SU-DHL-6 (cell line): ENCODE measurements at regions not wholly inside any gene's neighbourhood (a gene's known extent, or its start where the extent isn't known, plus 50 kb on each side); places are given as distances from the start of the nearest gene placed in this dataset.

Source experiments
- H2AFZ ChIP-seq: fragments of 200-600 bp; sonication (generic); 2 replicates; pipeline ENCODE4 v1.6.1; 2014; ENCODE audit warnings: low read depth, mild to moderate bottlenecking, moderate library complexity, mixed read lengths, antibody characterized with exemption, low read length; ENCODE audit not compliant: severe bottlenecking
- H3F3A ChIP-seq: fragments of 200-600 bp; shearing (Covaris generic); 2 replicates; pipeline ENCODE4 v1.6.0; 2016; ENCODE audit warnings: antibody characterized with exemption, mild to moderate bottlenecking; ENCODE audit not compliant: insufficient read depth
- H3K27ac ChIP-seq: fragments of 200-600 bp; sonication (generic); 2 replicates; pipeline ENCODE4 v1.5.1; 2016; ENCODE audit warnings: low read depth, mild to moderate bottlenecking, low read length, moderate library complexity, mixed read lengths
- H3K27me3 ChIP-seq: fragments of 200-600 bp; sonication (generic), shearing (Covaris generic); 2 replicates; pipeline ENCODE4 v1.6.0; 2014; ENCODE audit warnings: mild to moderate bottlenecking, low read length
- H3K36me3 ChIP-seq: fragments of 200-600 bp; sonication (generic); 2 replicates; pipeline ENCODE4 v1.6.1; 2014; ENCODE audit warnings: mild to moderate bottlenecking, low read length, mixed read lengths
- H3K4me2 ChIP-seq: fragments of 300-600, 200-600 bp; shearing (Covaris generic), sonication (generic); 2 replicates; pipeline ENCODE4 v1.6.0; 2014; ENCODE audit warnings: low read length, low read depth, mild to moderate bottlenecking; ENCODE audit not compliant: poor library complexity, severe bottlenecking
- H3K4me3 ChIP-seq: fragments of 200-600 bp; sonication (generic); 2 replicates; pipeline ENCODE4 v1.5.1; 2014; ENCODE audit warnings: antibody characterized with exemption, low read length, mild to moderate bottlenecking, mixed read lengths; ENCODE audit not compliant: insufficient read depth, poor library complexity, severe bottlenecking
- H3K79me2 ChIP-seq: fragments of 200-600 bp; sonication (generic); 2 replicates; pipeline ENCODE4 v1.6.1; 2014; ENCODE audit warnings: mild to moderate bottlenecking, low read length, moderate library complexity; ENCODE audit not compliant: insufficient read depth
- H3K9ac ChIP-seq: fragments of 200-600 bp; sonication (generic); 2 replicates; pipeline ENCODE4 v1.7.0; 2014; ENCODE audit warnings: mild to moderate bottlenecking, low read length
- H3K9me2 ChIP-seq: fragments of 200-600 bp; sonication (generic); replicated peaks from 2 replicates; pipeline ENCODE4 v1.6.1; 2014; ENCODE audit warnings: low read length; ENCODE audit not compliant: insufficient read depth
- H3K9me3 ChIP-seq: fragments of 200-600 bp; sonication (generic); 2 replicates; pipeline ENCODE4 v1.6.1; 2014; ENCODE audit warnings: low read length, mixed read lengths; ENCODE audit not compliant: insufficient read depth
- H4K20me1 ChIP-seq: fragments of 200-600 bp; sonication (generic); 2 replicates; pipeline ENCODE4 v1.6.1; 2014; ENCODE audit warnings: low read depth, mild to moderate bottlenecking, antibody characterized with exemption, low read length, moderate library complexity, mixed read lengths
- EZH2phosphoT487 ChIP-seq: fragments of 200-600 bp; sonication (generic), shearing (Covaris generic); conservative IDR thresholded peaks from 2 replicates; pipeline ENCODE4 v1.6.1; 2018; ENCODE audit warnings: mild to moderate bottlenecking, antibody characterized with exemption, low read length, moderate library complexity, mixed read lengths
- TF ChIP-seq, protein P1 (sequence below): fragments of 200-600 bp; sonication (generic); IDR thresholded peaks from one replicate; pipeline ENCODE4 v1.5.1; 2017; ENCODE audit warnings: antibody characterized with exemption, mild to moderate bottlenecking, low read length, moderate library complexity; ENCODE audit not compliant: insufficient read depth, poor library complexity, severe bottlenecking

DNA sequence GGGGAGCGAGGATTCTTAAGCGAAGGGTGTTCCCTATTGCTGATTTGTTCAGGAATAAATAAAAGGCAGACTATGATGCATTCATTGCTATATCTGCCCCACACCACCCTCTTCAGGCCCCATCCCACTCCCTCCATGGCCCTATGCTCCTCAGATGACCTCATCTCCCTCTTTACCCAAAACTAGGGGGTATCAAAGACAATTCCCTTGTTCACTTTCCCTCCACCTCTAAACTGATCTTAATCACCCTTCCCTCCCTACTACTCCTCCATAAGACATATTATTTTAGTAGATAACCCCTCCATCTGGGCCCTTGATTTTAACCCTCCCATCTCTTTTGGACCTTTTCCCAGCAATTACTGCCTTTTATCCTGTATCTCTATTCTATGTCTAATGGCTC is 434.9 kb upstream of the RUNX1 start:
- H2AFZ ChIP-seq, result no peak overlapping the region
- H3K4me2 ChIP-seq, result no peak overlapping the region
- 0 out of 2 replicates have a peak, but pooled peaks cover 5% of the 10 kb centered on the region for H3K9me3 ChIP-seq
- H3K79me2 ChIP-seq, result no peaks in the 10 kb centered on the region
- H3K27ac ChIP-seq, result no peak overlapping the region
- H3K4me3 ChIP-seq, result no peak overlapping the region
- H3K9me2 ChIP-seq, result no peaks in the 10 kb centered on the region; the same call in 1 of the 2 replicates
- no peak overlapping the region for H3K9ac ChIP-seq
- 0 out of 2 replicates have a peak, but pooled peaks cover 3% of the 10 kb centered on the region for H3K36me3 ChIP-seq
- TF ChIP-seq, protein P1, sequence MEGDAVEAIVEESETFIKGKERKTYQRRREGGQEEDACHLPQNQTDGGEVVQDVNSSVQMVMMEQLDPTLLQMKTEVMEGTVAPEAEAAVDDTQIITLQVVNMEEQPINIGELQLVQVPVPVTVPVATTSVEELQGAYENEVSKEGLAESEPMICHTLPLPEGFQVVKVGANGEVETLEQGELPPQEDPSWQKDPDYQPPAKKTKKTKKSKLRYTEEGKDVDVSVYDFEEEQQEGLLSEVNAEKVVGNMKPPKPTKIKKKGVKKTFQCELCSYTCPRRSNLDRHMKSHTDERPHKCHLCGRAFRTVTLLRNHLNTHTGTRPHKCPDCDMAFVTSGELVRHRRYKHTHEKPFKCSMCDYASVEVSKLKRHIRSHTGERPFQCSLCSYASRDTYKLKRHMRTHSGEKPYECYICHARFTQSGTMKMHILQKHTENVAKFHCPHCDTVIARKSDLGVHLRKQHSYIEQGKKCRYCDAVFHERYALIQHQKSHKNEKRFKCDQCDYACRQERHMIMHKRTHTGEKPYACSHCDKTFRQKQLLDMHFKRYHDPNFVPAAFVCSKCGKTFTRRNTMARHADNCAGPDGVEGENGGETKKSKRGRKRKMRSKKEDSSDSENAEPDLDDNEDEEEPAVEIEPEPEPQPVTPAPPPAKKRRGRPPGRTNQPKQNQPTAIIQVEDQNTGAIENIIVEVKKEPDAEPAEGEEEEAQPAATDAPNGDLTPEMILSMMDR, result no peak
- TF ChIP-seq EZH2phosphoT487, result no peak
- H3F3A ChIP-seq, result no peaks in the 10 kb centered on the region
- 0 out of 2 replicates have a peak, but pooled peaks cover 4% of the 10 kb centered on the region for H3K27me3 ChIP-seq
- no peaks in the 10 kb centered on the region for H4K20me1 ChIP-seq

DNA sequence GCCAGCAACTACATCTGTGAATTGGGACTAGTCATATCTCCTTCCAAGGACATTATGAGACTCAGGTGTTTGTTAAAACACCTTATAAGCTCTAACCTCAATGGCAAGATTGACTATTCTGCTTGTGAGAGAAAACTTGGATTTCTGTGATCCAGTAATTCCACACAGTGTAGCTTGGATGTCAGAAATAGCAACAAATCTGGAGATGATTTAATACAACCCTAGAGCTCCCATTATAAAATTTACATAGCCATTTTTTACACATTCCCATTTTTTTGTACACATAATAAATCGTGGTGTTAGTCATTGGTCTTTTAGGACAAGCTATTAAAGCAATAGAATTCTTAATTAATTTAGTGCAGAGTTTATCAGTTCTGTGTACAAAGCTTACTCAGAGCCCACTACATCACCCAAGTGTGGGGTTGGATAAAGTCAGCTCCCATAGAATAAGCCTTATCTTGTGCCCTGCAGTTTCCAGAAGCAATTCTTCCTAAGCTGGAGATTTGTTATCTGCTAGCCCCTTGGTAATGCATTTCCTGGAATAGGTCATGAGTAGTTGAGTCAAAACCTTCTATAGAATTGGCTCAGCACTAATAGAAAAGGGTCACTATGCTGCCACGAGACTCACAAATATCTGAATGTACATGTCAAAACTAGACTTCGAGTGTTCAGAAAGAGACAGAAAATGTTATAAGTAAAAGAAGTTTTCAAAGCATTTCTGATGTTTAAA is 434.0 kb upstream of the RUNX1 start:
- Histone ChIP-seq H3F3A (no peaks in the 10 kb centered on the region), H3K36me3 (0 out of 2 replicates have a peak, but pooled peaks cover 3% of the 10 kb centered on the region), H3K9me3 (0 out of 2 replicates have a peak, but pooled peaks cover 8% of the 10 kb centered on the region), H3K4me3 (no peak overlapping the region), H3K4me2 (no peak overlapping the region), H2AFZ (no peak overlapping the region), H4K20me1 (no peaks in the 10 kb centered on the region), H3K79me2 (no peaks in the 10 kb centered on the region), H3K9me2 (no peaks in the 10 kb centered on the region; the same call in 1 of the 2 replicates), H3K27ac (no peak overlapping the region), H3K27me3 (0 out of 2 replicates have a peak, but pooled peaks cover 6% of the 10 kb centered on the region), H3K9ac (no peak overlapping the region)
- TF ChIP-seq, protein P1, result no peak
- no peak for TF ChIP-seq EZH2phosphoT487

DNA sequence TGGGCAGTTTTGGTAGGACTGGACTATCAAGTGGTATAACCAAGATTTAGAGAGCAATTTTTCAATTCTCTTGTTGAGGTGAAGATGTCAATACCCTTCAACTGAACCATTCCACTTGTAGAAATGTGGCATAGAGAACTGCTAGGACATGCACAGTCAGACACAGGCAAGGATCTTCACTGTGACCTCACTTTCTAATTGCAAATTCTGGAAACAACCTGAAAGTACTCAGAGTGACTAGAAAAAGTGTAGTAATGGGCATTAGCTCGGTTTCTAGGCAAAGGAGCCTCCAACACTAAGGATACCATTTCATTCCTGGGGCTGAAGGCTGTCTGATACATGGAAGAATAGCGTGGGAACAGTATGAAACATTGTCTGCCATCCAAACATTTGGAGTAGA is 433.0 kb upstream of the RUNX1 start:
- no peak for TF ChIP-seq EZH2phosphoT487
- TF ChIP-seq, protein P1, result no peak
- Histone ChIP-seq H3F3A (no peaks in the 10 kb centered on the region), H3K79me2 (no peaks in the 10 kb centered on the region), H3K27me3 (0 out of 2 replicates have a peak, but pooled peaks cover 6% of the 10 kb centered on the region), H3K9ac (no peak overlapping the region), H3K9me3 (0 out of 2 replicates have a peak, but pooled peaks cover 8% of the 10 kb centered on the region), H3K36me3 (0 out of 2 replicates have a peak, but pooled peaks cover 3% of the 10 kb centered on the region), H3K4me2 (no peak overlapping the region), H3K4me3 (no peak overlapping the region), H4K20me1 (no peaks in the 10 kb centered on the region), H2AFZ (no peak overlapping the region), H3K9me2 (no peaks in the 10 kb centered on the region; the same call in 1 of the 2 replicates), H3K27ac (no peak overlapping the region)
